Activated naive CD8-positive, alpha-beta T cell treated with anti-CD3 and anti-CD28 coated beads, Interleukin-2, amount 10 ng/mL, durations not matched to agents 7 days and 5 days (primary cell): ENCODE measurements at regions not wholly inside any gene's neighbourhood (a gene's known extent, or its start where the extent isn't known, plus 50 kb on each side); places are given as distances from the start of the nearest gene placed in this dataset.

Experiments
- ATAC-seq: fragments of 150-1000 bp; cut with Tn5 transposase; one replicate; pipeline ENCODE4 v1.10.0; 2021; ENCODE audit warnings: low read depth, moderate library complexity
- POLR2A ChIA-PET: fragments of 350-600 bp; sonication (Branson Sonifier 250); formaldehyde crosslinking; loops from one replicate; lab custom pipeline; 2021; ENCODE audit warnings: antibody characterized with exemption; lab: Charles Lee
- DNase-seq: peaks from one replicate; pipeline ENCODE4 v3.0.0; 2021
- H3K27ac Mint-ChIP-seq: one replicate; pipeline ENCODE4 v1.8.0; 2022; ENCODE audit warnings: mild to moderate bottlenecking, mixed read lengths
- H3K27me3 Mint-ChIP-seq: one replicate; pipeline ENCODE4 v1.8.0; 2022; ENCODE audit warnings: mild to moderate bottlenecking, moderate library complexity, mixed read lengths
- H3K36me3 Mint-ChIP-seq: one replicate; pipeline ENCODE4 v1.8.0; 2021; ENCODE audit warnings: mild to moderate bottlenecking, mixed read lengths
- H3K4me1 Mint-ChIP-seq: one replicate; pipeline ENCODE4 v1.8.0; 2021; ENCODE audit warnings: mixed read lengths
- H3K4me3 Mint-ChIP-seq: one replicate; pipeline ENCODE4 v1.8.0; 2022; ENCODE audit warnings: mild to moderate bottlenecking, moderate library complexity, mixed read lengths
- H3K9me3 Mint-ChIP-seq: one replicate; pipeline ENCODE4 v1.8.0; 2021; ENCODE audit warnings: mixed read lengths

GRCh38 chr19:33905473-33905936, 108.8 kb downstream of the KCTD15 start:
- DNase-seq (no peak), ATAC-seq (no peak)
- H3K4me1 Mint-ChIP-seq = peaks cover 2% of the 10 kb centered on the region
- no peaks in the 10 kb centered on the region for H3K36me3 Mint-ChIP-seq
- peaks cover 40% of the 10 kb centered on the region for H3K27me3 Mint-ChIP-seq
- no peak overlapping the region for H3K27ac Mint-ChIP-seq
- peak overlapping the region; percentile 44 for H3K4me3 Mint-ChIP-seq
- peaks cover 3% of the 10 kb centered on the region for H3K9me3 Mint-ChIP-seq
- POLR2A ChIA-PET = no interaction called here

- Mint-ChIP-seq H3K9me3 (peaks cover 3% of the 10 kb centered on the region), H3K4me1 (peaks cover 2% of the 10 kb centered on the region), H3K4me3 (peak overlapping the region; percentile 44), H3K36me3 (no peaks in the 10 kb centered on the region), H3K27me3 (peaks cover 40% of the 10 kb centered on the region), H3K27ac (no peak overlapping the region)
- peak; percentile 42 for ATAC-seq
- POLR2A ChIA-PET = no interaction called here
- DNase-seq = peak; percentile 36
Observed at GRCh38 chr19:33905937-33906577, 109.4 kb downstream of the KCTD15 start.

GRCh38 chr19:33906578-33907335, 110.1 kb downstream of the KCTD15 start:
- no peak for DNase-seq
- Mint-ChIP-seq H3K27me3 (peaks cover 40% of the 10 kb centered on the region), H3K9me3 (peaks cover 3% of the 10 kb centered on the region), H3K4me1 (peaks cover 2% of the 10 kb centered on the region), H3K27ac (no peak overlapping the region), H3K36me3 (no peaks in the 10 kb centered on the region), H3K4me3 (no peak overlapping the region)
- ATAC-seq = no peak
- POLR2A ChIA-PET = no interaction called here

GRCh38 chr19:33910922-33911321, 114.3 kb downstream of the KCTD15 start:
- ATAC-seq (no peak), DNase-seq (no peak)
- Mint-ChIP-seq H3K36me3 (no peaks in the 10 kb centered on the region), H3K27ac (no peak overlapping the region), H3K4me1 (no peaks in the 10 kb centered on the region), H3K9me3 (no peaks in the 10 kb centered on the region), H3K4me3 (no peak overlapping the region), H3K27me3 (peaks cover 23% of the 10 kb centered on the region)
- POLR2A ChIA-PET = no interaction called here

- Mint-ChIP-seq H3K4me1 (no peaks in the 10 kb centered on the region), H3K4me3 (no peak overlapping the region), H3K36me3 (no peaks in the 10 kb centered on the region), H3K27me3 (peaks cover 6% of the 10 kb centered on the region), H3K9me3 (no peaks in the 10 kb centered on the region), H3K27ac (no peak overlapping the region)
- no peak for DNase-seq
- ATAC-seq = no peak
- POLR2A ChIA-PET = no interaction called here
Observed at GRCh38 chr19:33914599-33914998, 117.9 kb downstream of the KCTD15 start.

GRCh38 chr19:33916792-33917191, 120.1 kb downstream of the KCTD15 start:
- Mint-ChIP-seq H3K27ac (no peak overlapping the region), H3K27me3 (peaks cover 4% of the 10 kb centered on the region), H3K4me3 (no peak overlapping the region), H3K9me3 (no peaks in the 10 kb centered on the region), H3K36me3 (no peaks in the 10 kb centered on the region), H3K4me1 (no peaks in the 10 kb centered on the region)
- ATAC-seq (no peak), DNase-seq (no peak)
- POLR2A ChIA-PET = no interaction called here

- DNase-seq (no peak), ATAC-seq (no peak)
- H3K27ac Mint-ChIP-seq = no peak overlapping the region
- no peaks in the 10 kb centered on the region for H3K36me3 Mint-ChIP-seq
- peaks cover 2% of the 10 kb centered on the region for H3K9me3 Mint-ChIP-seq
- POLR2A ChIA-PET = no interaction called here
- no peaks in the 10 kb centered on the region for H3K4me1 Mint-ChIP-seq
- no peaks in the 10 kb centered on the region for H3K27me3 Mint-ChIP-seq
- H3K4me3 Mint-ChIP-seq = no peak overlapping the region
Observed at GRCh38 chr19:33919291-33919690, 122.6 kb downstream of the KCTD15 start.

- Mint-ChIP-seq H3K36me3 (no peaks in the 10 kb centered on the region), H3K27ac (no peak overlapping the region), H3K4me3 (no peak overlapping the region), H3K27me3 (no peaks in the 10 kb centered on the region), H3K4me1 (no peaks in the 10 kb centered on the region), H3K9me3 (peaks cover 2% of the 10 kb centered on the region)
- DNase-seq = no peak
- no peak for ATAC-seq
- POLR2A ChIA-PET = no interaction called here
Observed at GRCh38 chr19:33921165-33921564, 124.5 kb downstream of the KCTD15 start.

GRCh38 chr19:33926306-33926705, 129.6 kb downstream of the KCTD15 start:
- H3K4me1 Mint-ChIP-seq = no peaks in the 10 kb centered on the region
- no peak for DNase-seq
- no peak for ATAC-seq
- peaks cover 7% of the 10 kb centered on the region for H3K27me3 Mint-ChIP-seq
- peaks cover 2% of the 10 kb centered on the region for H3K9me3 Mint-ChIP-seq
- no peaks in the 10 kb centered on the region for H3K36me3 Mint-ChIP-seq
- H3K27ac Mint-ChIP-seq = no peak overlapping the region
- POLR2A ChIA-PET = no interaction called here
- no peak overlapping the region for H3K4me3 Mint-ChIP-seq

- peaks cover 7% of the 10 kb centered on the region for H3K27me3 Mint-ChIP-seq
- H3K27ac Mint-ChIP-seq = no peak overlapping the region
- H3K4me1 Mint-ChIP-seq = no peaks in the 10 kb centered on the region
Observed at GRCh38 chr19:33927789-33928457, 131.3 kb downstream of the KCTD15 start.

GRCh38 chr19:33928458-33928950, 131.8 kb downstream of the KCTD15 start:
- no peak overlapping the region for H3K27ac Mint-ChIP-seq
- ATAC-seq = no peak
- peaks cover under 1% of the 10 kb centered on the region for H3K9me3 Mint-ChIP-seq
- no peaks in the 10 kb centered on the region for H3K4me1 Mint-ChIP-seq
- POLR2A ChIA-PET = no interaction called here
- H3K4me3 Mint-ChIP-seq = no peak overlapping the region
- DNase-seq = no peak
- no peaks in the 10 kb centered on the region for H3K36me3 Mint-ChIP-seq
- peaks cover 9% of the 10 kb centered on the region for H3K27me3 Mint-ChIP-seq

More at GRCh38 chr19:33927789-33928457, 131.3 kb downstream of the KCTD15 start:
- no peak for ATAC-seq
- H3K36me3 Mint-ChIP-seq = no peaks in the 10 kb centered on the region
- H3K9me3 Mint-ChIP-seq = peaks cover 2% of the 10 kb centered on the region
- H3K4me3 Mint-ChIP-seq = no peak overlapping the region
- POLR2A ChIA-PET = no interaction called here
- no peak for DNase-seq

GRCh38 chr19:33933931-33934330, 137.3 kb downstream of the KCTD15 start:
- H3K9me3 Mint-ChIP-seq = no peaks in the 10 kb centered on the region
- no peaks in the 10 kb centered on the region for H3K36me3 Mint-ChIP-seq
- no peak overlapping the region for H3K27ac Mint-ChIP-seq
- ATAC-seq = no peak
- H3K4me1 Mint-ChIP-seq = no peaks in the 10 kb centered on the region
- POLR2A ChIA-PET = no interaction called here
- no peak overlapping the region for H3K4me3 Mint-ChIP-seq
- no peak for DNase-seq
- H3K27me3 Mint-ChIP-seq = peaks cover 2% of the 10 kb centered on the region

GRCh38 chr19:33938821-33939220, 142.2 kb downstream of the KCTD15 start:
- Mint-ChIP-seq H3K27ac (no peak overlapping the region), H3K9me3 (no peaks in the 10 kb centered on the region), H3K36me3 (no peaks in the 10 kb centered on the region), H3K27me3 (no peaks in the 10 kb centered on the region), H3K4me1 (no peaks in the 10 kb centered on the region), H3K4me3 (no peak overlapping the region)
- DNase-seq (no peak), ATAC-seq (no peak)
- POLR2A ChIA-PET = no interaction called here
